Fibroblast of lung (primary cell): ENCODE measurements at regions not wholly inside any gene's neighbourhood (a gene's known extent, or its start where the extent isn't known, plus 50 kb on each side); places are given as distances from the start of the nearest gene placed in this dataset.

ENCODE experiments used
- EZH2 ChIP-seq: IDR thresholded peaks from 2 replicates; pipeline ENCODE4 v1.5.1; 2012; ENCODE audit warnings: low read length, control low read depth, mild to moderate bottlenecking; ENCODE audit errors: missing control alignments
- TF ChIP-seq, protein P1 (sequence below), 2 donors: IDR thresholded peaks in 1 of 2; conservative IDR thresholded peaks in 1 of 2; 1 replicate in 1 of 2; 2 replicates in 1 of 2; pipeline ENCODE4 v1.5.1; 2011 to 2012; ENCODE audit warnings: low read length in 2 of 2, control low read depth in 1 of 2, inconsistent platforms in 1 of 2, low read depth in 1 of 2, mild to moderate bottlenecking in 1 of 2

DNA sequence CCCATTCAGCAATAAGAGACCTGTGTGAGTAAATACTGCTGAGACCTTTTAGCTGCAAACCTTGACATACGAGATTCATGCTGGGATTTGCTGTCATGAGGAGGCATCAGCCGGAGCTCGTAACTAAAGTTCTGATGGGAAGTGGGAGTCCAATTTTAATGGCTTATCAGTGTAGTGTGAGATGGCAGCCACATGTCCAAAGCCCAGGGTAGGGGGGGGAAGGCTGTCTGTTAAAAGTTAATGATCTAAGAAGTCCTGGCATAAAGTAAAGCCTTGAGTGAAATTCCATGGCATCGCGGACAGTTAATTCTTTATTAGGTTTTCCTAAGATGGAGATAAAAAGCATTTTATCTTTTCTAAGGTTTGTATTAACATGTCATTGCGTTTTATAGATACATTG, 240.0 kb downstream of the AACS start:
- TF ChIP-seq, protein P1, sequence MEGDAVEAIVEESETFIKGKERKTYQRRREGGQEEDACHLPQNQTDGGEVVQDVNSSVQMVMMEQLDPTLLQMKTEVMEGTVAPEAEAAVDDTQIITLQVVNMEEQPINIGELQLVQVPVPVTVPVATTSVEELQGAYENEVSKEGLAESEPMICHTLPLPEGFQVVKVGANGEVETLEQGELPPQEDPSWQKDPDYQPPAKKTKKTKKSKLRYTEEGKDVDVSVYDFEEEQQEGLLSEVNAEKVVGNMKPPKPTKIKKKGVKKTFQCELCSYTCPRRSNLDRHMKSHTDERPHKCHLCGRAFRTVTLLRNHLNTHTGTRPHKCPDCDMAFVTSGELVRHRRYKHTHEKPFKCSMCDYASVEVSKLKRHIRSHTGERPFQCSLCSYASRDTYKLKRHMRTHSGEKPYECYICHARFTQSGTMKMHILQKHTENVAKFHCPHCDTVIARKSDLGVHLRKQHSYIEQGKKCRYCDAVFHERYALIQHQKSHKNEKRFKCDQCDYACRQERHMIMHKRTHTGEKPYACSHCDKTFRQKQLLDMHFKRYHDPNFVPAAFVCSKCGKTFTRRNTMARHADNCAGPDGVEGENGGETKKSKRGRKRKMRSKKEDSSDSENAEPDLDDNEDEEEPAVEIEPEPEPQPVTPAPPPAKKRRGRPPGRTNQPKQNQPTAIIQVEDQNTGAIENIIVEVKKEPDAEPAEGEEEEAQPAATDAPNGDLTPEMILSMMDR (conservative IDR thresholded peaks at IDR 0.05 in 1 of 2, IDR thresholded peaks at IDR 0.05 in 1 of 2; ENCODE audit: low read depth in 1 of 2, low read length in 2 of 2), result no peak
- TF ChIP-seq EZH2, result no peak
